Right lobe of liver (tissue), 6 donors: ENCODE measurements at regions not wholly inside any gene's neighbourhood (a gene's known extent, or its start where the extent isn't known, plus 50 kb on each side); places are given as distances from the start of the nearest gene placed in this dataset.

Experiments
- ATAC-seq, 4 donors: fragments of 200-7000 bp; cut with Tn5 transposase; one replicate each; pipeline ENCODE4 v1.9.1; 2020; ENCODE audit warnings: mild to moderate bottlenecking in 4 of 4, moderate library complexity in 4 of 4
- DNase-seq, 3 donors: peaks; one replicate each; pipeline ENCODE4 v3.0.0-alpha.2; 2020
- H3K27ac ChIP-seq, 3 donors: fragments of 200-600 bp; one replicate each; pipeline ENCODE4 v1.8.0; 2022
- H3K27me3 ChIP-seq, 2 donors: fragments of 200-600 bp; one replicate each; pipeline ENCODE4 v1.8.0; 2022
- H3K36me3 ChIP-seq, 4 donors: fragments of 200-600 bp; sonication (generic) in 1 of 4; one replicate each; pipeline versions ENCODE4 v1.5.1 to v1.8.0; 2017 to 2022; ENCODE audit warnings: control low read depth in 1 of 4
- H3K4me1 ChIP-seq, 4 donors: fragments of 200-600 bp; sonication (generic) in 1 of 4; one replicate each; pipeline versions ENCODE4 v1.5.1 to v1.8.0; 2017 to 2022; ENCODE audit warnings: control low read depth in 1 of 4
- H3K4me3 ChIP-seq, 3 donors: fragments of 200-600 bp; one replicate each; pipeline ENCODE4 v1.8.0; 2022
- H3K9me3 ChIP-seq, 4 donors: fragments of 200-600 bp; sonication (generic) in 1 of 4; one replicate each; pipeline versions ENCODE4 v1.5.1 to v1.8.0; 2017 to 2022; ENCODE audit warnings: control low read depth in 1 of 4
- POLR2A ChIP-seq: fragments of 450-650 bp; IDR thresholded peaks from one replicate; pipeline ENCODE4 v1.6.1; 2017; ENCODE audit warnings: antibody characterized with exemption, mild to moderate bottlenecking
- WGBS: methylation state at CpG from one replicate; pipeline ENCODE4 v1.1.6; 2018; ENCODE audit warnings: low coverage, low lambda C conversion rate; ENCODE audit not compliant: insufficient coverage; ENCODE audit errors: missing lambda C conversion rate; 5-methylcytosine and 5-hydroxymethylcytosine counted together
- intact Hi-C, 2 donors: fragments of 100-400 bp; cut with DNase I; formaldehyde crosslinking; loops; one replicate each; pipeline versions ENCODE4 v1.11.2 to v1.14.1; 2022
- TF ChIP-seq, protein P1 (sequence below), 4 donors: fragments of 200-600 bp in 3 of 4; fragments of 450-650 bp in 1 of 4; IDR thresholded peaks; one replicate each; pipeline versions ENCODE4 v1.5.1 to v1.8.0; 2016 to 2022; ENCODE audit warnings: antibody characterized with exemption in 4 of 4, mild to moderate bottlenecking in 2 of 4
- donor health status: DM: no; HTN: yes; CAD: no.
- donor health status: DM: no; HTN: no; CAD: no.
- donor health status: DM: no; HTN: no; CAD: no.
- donor health status: DM: no; HTN: yes; CAD: no.
- donor health status: DM: no; HTN: yes; CAD: no.

DNA sequence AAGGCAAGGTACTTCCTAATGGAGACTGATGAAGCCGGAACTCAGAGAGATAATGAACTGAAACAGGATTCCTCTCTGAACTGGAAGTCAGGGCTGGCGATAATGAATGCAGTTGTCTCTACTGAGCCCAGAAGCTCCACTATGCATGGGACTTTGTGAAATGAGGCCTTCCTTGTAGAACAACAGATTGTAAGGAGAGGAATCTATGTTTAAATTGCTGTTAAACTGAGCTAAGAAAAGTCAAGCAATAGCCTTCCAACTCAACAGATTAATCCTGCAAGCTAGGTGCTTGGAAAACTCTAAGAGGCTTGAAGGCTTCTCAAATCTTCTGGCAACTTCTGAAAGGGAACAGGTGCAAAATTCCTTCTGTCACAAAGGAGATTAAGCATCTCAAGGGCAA, 119.5 kb upstream of the ARHGAP5 start:
- TF ChIP-seq, protein P1, sequence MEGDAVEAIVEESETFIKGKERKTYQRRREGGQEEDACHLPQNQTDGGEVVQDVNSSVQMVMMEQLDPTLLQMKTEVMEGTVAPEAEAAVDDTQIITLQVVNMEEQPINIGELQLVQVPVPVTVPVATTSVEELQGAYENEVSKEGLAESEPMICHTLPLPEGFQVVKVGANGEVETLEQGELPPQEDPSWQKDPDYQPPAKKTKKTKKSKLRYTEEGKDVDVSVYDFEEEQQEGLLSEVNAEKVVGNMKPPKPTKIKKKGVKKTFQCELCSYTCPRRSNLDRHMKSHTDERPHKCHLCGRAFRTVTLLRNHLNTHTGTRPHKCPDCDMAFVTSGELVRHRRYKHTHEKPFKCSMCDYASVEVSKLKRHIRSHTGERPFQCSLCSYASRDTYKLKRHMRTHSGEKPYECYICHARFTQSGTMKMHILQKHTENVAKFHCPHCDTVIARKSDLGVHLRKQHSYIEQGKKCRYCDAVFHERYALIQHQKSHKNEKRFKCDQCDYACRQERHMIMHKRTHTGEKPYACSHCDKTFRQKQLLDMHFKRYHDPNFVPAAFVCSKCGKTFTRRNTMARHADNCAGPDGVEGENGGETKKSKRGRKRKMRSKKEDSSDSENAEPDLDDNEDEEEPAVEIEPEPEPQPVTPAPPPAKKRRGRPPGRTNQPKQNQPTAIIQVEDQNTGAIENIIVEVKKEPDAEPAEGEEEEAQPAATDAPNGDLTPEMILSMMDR (IDR thresholded peaks at IDR 0.05) = no peak
- TF ChIP-seq POLR2A = no peak
- H3K4me1 ChIP-seq = no peaks in the 10 kb centered on the region
- no peak overlapping the region for H3K4me3 ChIP-seq
- ATAC-seq (no peak), DNase-seq (no peak)
- no CpG with 5 or more reads among the region's 2 CpGs for WGBS
- H3K27ac ChIP-seq = no peak overlapping the region
- H3K36me3 ChIP-seq = no peaks in the 10 kb centered on the region
- no peaks in the 10 kb centered on the region for H3K9me3 ChIP-seq
- intact Hi-C loops = no loop called here
- no peaks in the 10 kb centered on the region for H3K27me3 ChIP-seq

DNA sequence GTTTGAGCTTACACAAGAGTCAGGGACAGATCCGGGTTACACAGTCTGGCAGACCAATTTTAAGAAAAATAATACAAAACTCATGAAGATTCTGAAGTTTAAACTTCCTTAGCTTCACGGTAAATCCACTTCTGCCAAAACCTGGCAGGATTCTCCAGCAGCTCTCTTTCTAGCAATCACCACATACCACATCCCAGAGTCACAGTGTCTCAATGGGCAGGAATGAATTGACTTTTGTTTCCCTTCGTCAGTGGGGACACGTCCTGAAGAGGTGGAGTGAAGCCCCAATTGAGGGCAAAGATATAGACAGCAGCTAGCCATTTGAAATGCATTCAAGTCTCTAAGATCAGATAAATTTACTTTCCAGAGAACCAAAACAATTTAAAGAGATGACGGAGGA, 117.1 kb upstream of the ARHGAP5 start:
- intact Hi-C loops = no loop called here
- DNase-seq = no peak
- Histone ChIP-seq H3K27me3 (no peaks in the 10 kb centered on the region), H3K27ac (no peak overlapping the region), H3K4me1 (peaks cover 0 to 4% (median 0%) of the 10 kb centered on the region in 4 donors), H3K4me3 (no peak overlapping the region), H3K36me3 (no peaks in the 10 kb centered on the region), H3K9me3 (no peaks in the 10 kb centered on the region)
- WGBS = 93% methylated on average over 5 of the region's 5 CpGs
- no peak for ATAC-seq
- no peak for TF ChIP-seq POLR2A
- TF ChIP-seq, protein P1 (IDR thresholded peaks at IDR 0.05) = no peak

DNA sequence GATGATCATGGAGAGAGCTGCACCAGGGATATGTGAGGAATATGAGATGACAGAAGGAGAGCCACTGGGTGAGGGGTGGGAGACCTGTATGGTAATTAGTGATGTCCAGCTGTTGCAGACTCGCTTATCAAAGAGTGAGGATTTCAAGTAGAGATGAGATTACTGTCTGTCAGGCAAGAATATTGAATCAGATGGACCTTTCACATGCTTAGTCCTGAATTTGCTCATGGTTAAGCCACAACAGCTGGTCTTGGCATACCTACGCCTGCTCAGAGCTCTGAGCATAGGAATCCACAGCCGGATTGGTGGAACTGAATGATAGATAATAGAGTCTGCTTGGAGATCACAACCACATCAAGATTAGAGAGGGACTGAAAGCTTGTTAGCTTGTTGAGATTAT, 115.2 kb upstream of the ARHGAP5 start:
- 79% methylated on average over 3 of the region's 3 CpGs for WGBS
- no peak overlapping the region for H3K4me3 ChIP-seq
- intact Hi-C loops = no loop called here
- H3K4me1 ChIP-seq = peaks cover 0 to 21% (median 0%) of the 10 kb centered on the region in 4 donors
- no peak overlapping the region for H3K27ac ChIP-seq
- ATAC-seq (no peak), DNase-seq (no peak)
- no peaks in the 10 kb centered on the region for H3K27me3 ChIP-seq
- H3K9me3 ChIP-seq = no peaks in the 10 kb centered on the region
- TF ChIP-seq, protein P1 (IDR thresholded peaks at IDR 0.05) = no peak
- no peak for TF ChIP-seq POLR2A
- H3K36me3 ChIP-seq = no peaks in the 10 kb centered on the region

DNA sequence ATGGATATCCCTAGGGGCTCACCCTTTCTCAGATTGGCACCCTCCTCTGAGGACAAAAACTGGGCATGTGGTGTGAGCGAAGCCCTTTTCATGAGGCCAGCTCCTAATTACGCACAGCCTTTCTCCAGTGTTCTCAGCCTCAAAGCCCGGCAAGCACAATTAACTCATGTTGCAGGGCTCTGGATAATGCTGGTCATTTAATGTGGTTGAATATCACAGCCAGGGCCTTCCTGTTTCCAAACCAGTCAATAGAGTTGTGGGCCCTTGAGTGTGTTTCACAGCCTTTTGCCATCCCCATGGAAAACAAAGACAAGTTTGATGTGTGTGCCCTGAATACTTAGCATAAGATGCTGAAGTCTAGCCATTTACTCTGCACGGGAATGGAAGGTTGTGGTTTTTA, 114.2 kb upstream of the ARHGAP5 start:
- Histone ChIP-seq H3K27ac (no peak overlapping the region), H3K9me3 (no peaks in the 10 kb centered on the region), H3K4me3 (no peak overlapping the region), H3K27me3 (no peaks in the 10 kb centered on the region), H3K36me3 (no peaks in the 10 kb centered on the region), H3K4me1 (peaks cover 0 to 31% (median 0%) of the 10 kb centered on the region in 4 donors)
- ATAC-seq = no peak
- no peak for DNase-seq
- TF ChIP-seq, protein P1 (IDR thresholded peaks at IDR 0.05) = no peak
- TF ChIP-seq POLR2A = no peak
- intact Hi-C loops = no loop called here
- WGBS = 93% methylated on average over 4 of the region's 4 CpGs

DNA sequence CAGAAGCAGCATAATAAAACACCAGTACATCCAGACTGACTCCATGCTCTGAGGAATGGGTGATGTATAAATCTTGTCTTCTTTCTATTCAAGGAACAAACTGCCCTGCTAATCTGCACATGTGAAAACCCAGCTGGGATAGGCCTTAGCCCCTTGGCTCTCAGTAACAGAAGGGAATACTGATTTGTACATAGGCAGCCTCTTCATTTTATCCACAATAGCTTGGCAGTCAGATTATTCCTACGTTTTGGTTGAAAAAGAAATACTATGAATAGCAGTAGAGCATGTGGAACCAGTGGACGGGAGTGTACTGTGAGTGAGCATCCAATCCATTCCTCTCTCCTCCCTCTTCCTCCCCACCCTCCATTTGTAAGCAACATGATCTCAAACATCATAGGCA, 113.5 kb upstream of the ARHGAP5 start:
- intact Hi-C loops = no loop called here
- ATAC-seq (no peak), DNase-seq (no peak)
- H3K4me1 ChIP-seq = peaks cover 0 to 38% (median 0%) of the 10 kb centered on the region in 4 donors
- H3K9me3 ChIP-seq = no peaks in the 10 kb centered on the region
- no peaks in the 10 kb centered on the region for H3K27me3 ChIP-seq
- TF ChIP-seq POLR2A = no peak
- TF ChIP-seq, protein P1 (IDR thresholded peaks at IDR 0.05) = no peak
- H3K36me3 ChIP-seq = no peaks in the 10 kb centered on the region
- whole genome bisulfite sequencing = 82% methylated on average over 2 of the region's 2 CpGs
- H3K4me3 ChIP-seq = no peak overlapping the region
- H3K27ac ChIP-seq = no peak overlapping the region
